Effector memory CD4-positive, alpha-beta T cell (primary cell): ENCODE measurements at regions not wholly inside any gene's neighbourhood (a gene's known extent, or its start where the extent isn't known, plus 50 kb on each side); places are given as distances from the start of the nearest gene placed in this dataset.
"Not testable (repeated sequence)": the region's sequence is repeated elsewhere in the genome, so short reads cannot be mapped to it uniquely, and the experiment has no call there.

Source experiments
- DNase-seq, 3 donors: peaks; one replicate each; pipeline ENCODE4 v3.0.0-alpha.2; 2020
- H3K27ac ChIP-seq: 2 replicates; pipeline ENCODE4 v1.7.0; 2013; ENCODE audit warnings: mild to moderate bottlenecking, low read length, moderate library complexity; ENCODE audit not compliant: insufficient read depth, poor library complexity, severe bottlenecking
- H3K27me3 ChIP-seq: replicated peaks from 2 replicates; pipeline ENCODE4 v1.7.0; 2013; ENCODE audit warnings: mild to moderate bottlenecking, low read length; ENCODE audit not compliant: insufficient read depth, control insufficient read depth, poor library complexity, severe bottlenecking
- H3K36me3 ChIP-seq: 2 replicates; pipeline ENCODE4 v1.7.0; 2013; ENCODE audit warnings: mild to moderate bottlenecking, low read length, moderate library complexity; ENCODE audit not compliant: control insufficient read depth, insufficient read depth
- H3K4me1 ChIP-seq: 2 replicates; pipeline ENCODE4 v1.7.0; 2013; ENCODE audit warnings: low read length, mild to moderate bottlenecking; ENCODE audit not compliant: control insufficient read depth, insufficient read depth, poor library complexity, severe bottlenecking
- H3K4me3 ChIP-seq: 2 replicates; pipeline ENCODE4 v1.7.0; 2013; ENCODE audit warnings: low read length, low read depth, mild to moderate bottlenecking; ENCODE audit not compliant: insufficient read depth, poor library complexity, severe bottlenecking
- H3K9me3 ChIP-seq: 2 replicates; pipeline ENCODE4 v1.7.0; 2013; ENCODE audit warnings: mild to moderate bottlenecking, low read length, moderate library complexity; ENCODE audit not compliant: control insufficient read depth

DNA sequence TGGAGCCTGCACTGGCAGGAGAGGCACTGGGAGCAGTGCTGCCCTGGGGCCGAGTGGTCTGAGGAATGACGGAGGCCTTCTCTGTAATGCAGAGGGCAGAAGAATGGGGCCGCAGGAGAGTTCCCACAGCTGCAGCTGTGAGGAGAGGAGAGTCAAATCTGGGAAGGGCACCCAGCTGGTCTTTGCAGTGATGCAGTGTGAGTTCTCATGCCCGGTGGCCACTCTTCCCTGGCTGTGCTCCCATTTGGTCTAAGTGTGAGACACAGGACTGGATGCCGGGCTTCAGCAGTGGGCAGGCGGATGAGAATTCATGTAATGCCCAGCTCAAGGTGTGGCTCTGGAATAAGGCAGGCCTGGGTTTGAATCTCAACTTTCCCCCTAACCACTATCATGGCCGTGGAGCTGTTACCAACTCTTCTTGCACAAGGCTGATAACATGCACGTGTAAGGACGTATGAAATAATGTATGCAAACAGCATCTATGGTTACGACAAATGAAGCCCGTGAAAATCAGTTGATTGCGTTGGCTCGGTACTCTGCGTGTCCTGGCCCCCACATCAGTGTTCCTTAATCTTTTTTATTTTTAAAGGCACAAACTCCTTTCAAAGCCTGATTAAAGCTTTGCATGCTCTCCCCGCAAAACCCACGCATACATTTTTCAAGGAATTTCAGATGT lies 71.6 kb downstream of the ACKR3 start:
- Histone ChIP-seq H3K4me3 (no peak overlapping the region), H3K9me3 (no peaks in the 10 kb centered on the region), H3K27ac (no peak overlapping the region), H3K4me1 (no peaks in the 10 kb centered on the region), H3K36me3 (no peaks in the 10 kb centered on the region), H3K27me3 (no peaks in the 10 kb centered on the region)
- no peak for DNase-seq

GRCh38 chr2:236642125-236642524 lies 72.5 kb downstream of the ACKR3 start:
- no peak for DNase-seq
- H3K27me3 ChIP-seq = no peaks in the 10 kb centered on the region
- H3K27ac ChIP-seq = no peak overlapping the region
- no peaks in the 10 kb centered on the region for H3K36me3 ChIP-seq
- no peak overlapping the region for H3K4me3 ChIP-seq
- H3K4me1 ChIP-seq = no peaks in the 10 kb centered on the region
- H3K9me3 ChIP-seq = no peaks in the 10 kb centered on the region

GRCh38 chr2:236642584-236643291 lies 73.1 kb downstream of the ACKR3 start:
- DNase-seq = no peak
- H3K4me3 ChIP-seq = no peak overlapping the region
- no peaks in the 10 kb centered on the region for H3K36me3 ChIP-seq
- H3K27me3 ChIP-seq = no peaks in the 10 kb centered on the region
- H3K27ac ChIP-seq = no peak overlapping the region
- no peaks in the 10 kb centered on the region for H3K9me3 ChIP-seq
- H3K4me1 ChIP-seq = no peaks in the 10 kb centered on the region

DNA sequence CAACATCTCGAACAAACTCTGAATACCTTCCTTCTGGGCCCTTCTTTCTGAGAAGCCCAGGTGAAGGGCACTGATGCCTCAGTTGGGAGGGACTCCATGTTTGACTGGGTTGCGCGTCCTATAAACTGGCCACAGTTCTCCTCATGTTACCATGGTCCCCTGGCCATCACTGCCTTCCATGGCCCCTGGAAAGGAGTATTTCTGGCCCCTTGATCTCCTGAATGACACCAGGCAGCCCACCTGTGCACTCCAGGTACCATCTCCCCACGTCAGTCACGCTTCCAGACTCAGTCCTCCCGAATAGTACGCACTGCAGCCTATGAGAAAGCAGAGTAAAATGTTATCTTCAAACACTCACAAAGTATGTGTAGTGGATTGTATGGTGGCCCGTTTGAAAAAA lies 73.9 kb downstream of the ACKR3 start:
- DNase-seq = no peak
- Histone ChIP-seq H3K27me3 (no peaks in the 10 kb centered on the region), H3K4me3 (no peak overlapping the region), H3K27ac (no peak overlapping the region), H3K4me1 (no peaks in the 10 kb centered on the region), H3K36me3 (no peaks in the 10 kb centered on the region), H3K9me3 (no peaks in the 10 kb centered on the region)

DNA sequence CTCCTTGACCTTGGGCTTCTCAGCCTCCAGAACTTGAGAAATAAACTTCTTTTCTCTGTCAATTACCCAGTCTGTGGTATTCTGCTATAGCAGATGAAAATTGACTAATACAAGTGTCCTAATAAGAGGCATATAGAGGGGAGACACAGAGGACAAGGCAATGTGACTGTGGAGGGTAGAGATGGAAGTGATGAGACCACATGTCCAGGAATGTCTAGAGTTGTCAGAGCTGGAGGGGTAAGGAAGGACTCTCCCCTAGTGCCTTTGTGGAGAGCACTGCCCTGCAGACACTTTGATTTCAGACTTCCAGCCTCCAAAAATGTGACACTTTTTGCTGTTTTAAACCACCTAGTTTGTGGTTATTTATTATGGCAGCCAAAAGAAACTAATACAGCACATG lies 74.4 kb downstream of the ACKR3 start:
- Histone ChIP-seq H3K27ac (no peak overlapping the region), H3K27me3 (no peaks in the 10 kb centered on the region), H3K9me3 (no peaks in the 10 kb centered on the region), H3K36me3 (no peaks in the 10 kb centered on the region), H3K4me3 (no peak overlapping the region), H3K4me1 (no peaks in the 10 kb centered on the region)
- no peak for DNase-seq

DNA sequence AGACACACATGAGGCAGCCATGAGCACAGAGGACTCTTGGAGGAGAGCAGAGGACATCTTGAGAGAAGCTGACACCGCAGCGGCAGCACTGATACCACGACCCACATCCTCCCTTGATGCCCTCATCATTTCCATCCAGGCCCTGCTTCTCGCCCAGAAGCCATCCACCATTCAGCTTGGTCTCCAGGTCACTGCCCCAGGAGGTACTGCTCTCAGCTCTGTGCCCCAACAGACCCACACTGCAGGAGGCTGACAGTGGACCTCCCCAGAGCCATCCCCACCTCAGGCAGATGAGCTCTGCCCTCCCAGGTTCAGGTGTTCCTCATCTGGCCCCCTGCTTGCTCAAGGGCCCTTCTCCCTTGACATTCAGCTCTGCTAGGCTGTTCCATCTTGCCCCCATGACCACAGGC lies 74.9 kb downstream of the ACKR3 start:
- Histone ChIP-seq H3K36me3 (no peaks in the 10 kb centered on the region), H3K4me1 (no peaks in the 10 kb centered on the region), H3K27me3 (no peaks in the 10 kb centered on the region), H3K27ac (no peak overlapping the region), H3K9me3 (no peaks in the 10 kb centered on the region), H3K4me3 (no peak overlapping the region)
- DNase-seq = no peak

DNA sequence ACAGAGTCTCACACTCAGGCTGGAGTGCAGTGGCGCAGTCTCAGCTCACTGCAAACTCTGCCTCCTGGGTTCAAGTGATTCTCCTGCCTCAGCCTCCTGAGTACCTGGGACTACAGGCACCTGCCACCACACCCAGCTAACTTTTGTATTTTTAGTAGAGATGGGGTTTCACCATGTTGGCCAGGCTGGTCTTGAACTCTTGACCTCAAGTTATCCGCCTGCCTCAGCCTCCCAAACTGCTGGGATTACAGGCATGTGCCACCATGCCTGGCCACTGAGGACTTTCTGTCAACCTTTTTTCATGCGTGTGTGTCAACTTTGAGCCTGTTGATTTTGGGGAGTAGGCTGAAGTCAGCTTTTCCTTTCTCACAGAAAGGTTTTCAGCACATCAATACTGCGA lies 75.5 kb downstream of the ACKR3 start:
- H3K36me3 ChIP-seq, H3K27ac ChIP-seq, H3K27me3 ChIP-seq, H3K9me3 ChIP-seq, H3K4me1 ChIP-seq, H3K4me3 ChIP-seq, DNase-seq: not testable (repeated sequence)

DNA sequence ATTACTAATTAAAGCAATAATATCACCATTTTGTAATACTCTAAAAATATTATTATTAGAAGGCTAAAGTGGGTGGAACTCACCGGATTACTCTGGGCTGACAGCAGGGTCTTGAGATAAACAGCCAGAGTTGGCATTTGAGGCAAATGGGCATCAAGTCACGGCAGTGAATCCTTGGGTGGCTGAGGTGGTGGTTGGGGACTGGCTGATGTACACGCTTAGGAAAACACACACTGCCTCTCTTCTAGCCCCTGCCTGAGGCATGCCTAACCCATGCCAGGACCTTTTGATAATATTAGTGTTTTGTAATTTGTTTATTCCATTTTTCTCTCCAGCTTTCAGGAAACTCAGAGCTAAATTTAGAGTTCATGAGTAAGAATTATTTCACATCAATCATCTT lies 76.8 kb downstream of the ACKR3 start:
- no peak for DNase-seq
- Histone ChIP-seq H3K4me3 (no peak overlapping the region), H3K27me3 (no peaks in the 10 kb centered on the region), H3K4me1 (no peaks in the 10 kb centered on the region), H3K36me3 (no peaks in the 10 kb centered on the region), H3K9me3 (no peaks in the 10 kb centered on the region), H3K27ac (no peak overlapping the region)

- Histone ChIP-seq H3K4me3 (no peak overlapping the region), H3K4me1 (no peaks in the 10 kb centered on the region), H3K9me3 (no peaks in the 10 kb centered on the region), H3K27ac (no peak overlapping the region), H3K36me3 (no peaks in the 10 kb centered on the region), H3K27me3 (no peaks in the 10 kb centered on the region)
- DNase-seq = no peak
These were observed 77.2 kb downstream of the ACKR3 start for GRCh38 chr2:236646871-236647270.

DNA sequence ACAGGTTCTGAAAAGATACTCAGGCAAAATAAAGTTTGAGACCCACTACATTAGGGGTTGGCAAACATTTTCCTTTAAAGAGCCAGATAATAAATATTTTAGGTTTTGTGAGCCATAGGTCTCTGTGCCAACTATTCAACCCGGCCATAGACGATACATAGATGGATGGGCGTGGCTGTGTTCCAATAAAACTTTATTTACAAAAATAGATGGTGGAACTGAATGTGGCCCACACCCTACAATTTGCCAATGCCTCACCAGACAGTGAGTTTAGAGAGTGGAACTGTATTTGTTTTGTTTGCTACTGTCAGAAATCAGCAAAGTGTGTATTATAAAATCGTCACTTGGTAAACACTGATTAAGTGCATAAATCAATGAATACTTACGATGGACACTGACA lies 78.0 kb downstream of the ACKR3 start:
- no peaks in the 10 kb centered on the region for H3K9me3 ChIP-seq
- no peaks in the 10 kb centered on the region for H3K27me3 ChIP-seq
- H3K4me3 ChIP-seq = no peak overlapping the region
- no peaks in the 10 kb centered on the region for H3K4me1 ChIP-seq
- H3K36me3 ChIP-seq = no peaks in the 10 kb centered on the region
- no peak overlapping the region for H3K27ac ChIP-seq
- DNase-seq = no peak
